D721Med (cell line): ENCODE measurements at regions not wholly inside any gene's neighbourhood (a gene's known extent, or its start where the extent isn't known, plus 50 kb on each side); places are given as distances from the start of the nearest gene placed in this dataset.
"Not testable (repeated sequence)": the region's sequence is repeated elsewhere in the genome, so short reads cannot be mapped to it uniquely, and the experiment has no call there.

ENCODE experiments used
- DNase-seq: peaks from one replicate; pipeline ENCODE4 v3.0.0; 2011; ENCODE audit warnings: low spot score; ENCODE audit not compliant: insufficient read length
- FAIRE-seq: peaks from 2 replicates; lab custom pipeline; 2011; peaks lifted over from hg19 to GRCh38; lab: Jason Lieb, UNC
- CTCF ChIP-seq: IDR thresholded peaks from 2 replicates; pipeline ENCODE4 v1.5.1; 2012; ENCODE audit warnings: mild to moderate bottlenecking, control low read depth; ENCODE audit not compliant: insufficient read depth; ENCODE audit errors: missing control alignments

- no peak for DNase-seq
- no peak for FAIRE-seq
- no peak for TF ChIP-seq CTCF
Measured at GRCh38 chr3:139122221-139122581, 77.5 kb upstream of the PRR23C start.

- FAIRE-seq (no peak), DNase-seq (no peak)
- no peak for TF ChIP-seq CTCF
Measured at GRCh38 chr3:139122612-139123011, 77.9 kb upstream of the PRR23C start.

GRCh38 chr3:139123377-139124095, 78.8 kb upstream of the PRR23C start:
- peak; percentile 42 for TF ChIP-seq CTCF
- DNase-seq, result no peak
- FAIRE-seq, result no peak

- TF ChIP-seq CTCF, result no peak
- FAIRE-seq (no peak), DNase-seq (no peak)
Measured at GRCh38 chr3:139124197-139124596, 79.5 kb upstream of the PRR23C start.

GRCh38 chr3:139127101-139127500, 82.4 kb upstream of the PRR23C start:
- no peak for TF ChIP-seq CTCF
- FAIRE-seq (no peak), DNase-seq (no peak)

- not testable (repeated sequence) for DNase-seq, FAIRE-seq
Measured at GRCh38 chr3:139127629-139128028, 82.9 kb upstream of the PRR23C start.

- TF ChIP-seq CTCF, result no peak
- FAIRE-seq, result no peak
- no peak for DNase-seq
Measured at GRCh38 chr3:139128803-139129202, 84.1 kb upstream of the PRR23C start.
